Neutrophil (primary cell): ENCODE measurements at regions not wholly inside any gene's neighbourhood (a gene's known extent, or its start where the extent isn't known, plus 50 kb on each side); places are given as distances from the start of the nearest gene placed in this dataset.

Experiments used
- H3K27ac ChIP-seq: fragments of 200-600 bp; sonication (generic); 2 replicates; pipeline ENCODE4 v1.5.1; 2016; ENCODE audit warnings: mild to moderate bottlenecking, moderate library complexity
- H3K27me3 ChIP-seq: fragments of 200-600 bp; sonication (generic); 2 replicates; pipeline ENCODE4 v1.6.0; 2016; ENCODE audit warnings: mild to moderate bottlenecking
- H3K36me3 ChIP-seq: fragments of 200-600 bp; sonication (generic); 2 replicates; pipeline ENCODE4 v1.5.1; 2017
- H3K4me1 ChIP-seq, 2 experiments: fragments of 200-600 bp in 1 of 2; sonication (generic) in 1 of 2; 1 replicate in 1 of 2; 2 replicates in 1 of 2; pipeline versions ENCODE4 v1.5.1 to v1.6.1; 2013 to 2016; ENCODE audit warnings: low read depth in 1 of 2, low read length in 1 of 2, mild to moderate bottlenecking in 1 of 2, moderate library complexity in 1 of 2; ENCODE audit not compliant: control insufficient read depth in 1 of 2, insufficient read depth in 1 of 2
- H3K4me3 ChIP-seq, 2 experiments: fragments of 200-600 bp in 1 of 2; sonication (generic) in 1 of 2; 1 replicate in 1 of 2; 2 replicates in 1 of 2; pipeline ENCODE4 v1.5.1; 2013 to 2016; ENCODE audit warnings: low read depth in 1 of 2, low read length in 1 of 2, mild to moderate bottlenecking in 1 of 2, moderate library complexity in 1 of 2
- H3K9me3 ChIP-seq: fragments of 200-600 bp; sonication (generic); 2 replicates; pipeline ENCODE4 v1.5.1; 2016
- TF ChIP-seq, protein P1 (sequence below): fragments of 200-600 bp; sonication (generic); IDR thresholded peaks from 2 replicates; pipeline ENCODE4 v1.5.1; 2016; ENCODE audit warnings: antibody characterized with exemption

DNA sequence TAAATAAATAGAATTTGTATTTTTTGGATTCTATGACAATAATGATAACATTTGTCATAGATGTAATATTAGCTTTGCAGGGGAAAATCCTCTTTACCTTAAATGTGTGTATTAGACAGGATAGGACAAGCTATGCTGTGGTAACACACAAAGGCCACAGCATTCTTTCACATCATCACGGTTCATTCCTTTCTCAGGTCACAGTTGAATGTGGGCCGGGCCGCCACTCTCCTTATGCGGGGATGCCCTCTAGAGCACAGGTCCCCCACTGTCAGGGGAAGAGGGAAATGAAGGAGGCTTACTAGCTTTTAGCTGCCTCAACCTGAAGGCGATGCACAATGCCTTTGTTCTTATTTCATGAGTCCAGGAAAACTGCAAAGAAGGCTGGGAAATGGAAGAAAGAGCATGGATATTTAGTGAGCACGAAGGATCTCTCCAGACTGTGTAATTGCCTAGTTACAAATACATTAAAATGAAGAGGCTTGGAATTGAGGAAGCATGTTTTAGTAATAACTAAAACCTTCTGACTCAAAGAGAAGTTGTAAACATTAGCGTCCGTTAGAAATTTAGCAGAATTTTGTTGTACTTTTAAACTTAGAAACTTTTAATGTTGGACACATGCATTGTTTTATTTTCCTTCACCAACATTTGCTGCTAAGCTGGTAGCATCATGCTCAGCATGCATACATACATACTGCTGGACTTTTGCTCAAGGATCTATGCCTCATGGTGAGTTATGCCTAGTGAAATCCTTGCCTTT is 248.9 kb upstream of the FOXQ1 start:
- peaks cover 16% of the 10 kb centered on the region for H3K27me3 ChIP-seq
- H3K4me3 ChIP-seq, result no peak overlapping the region
- no peak overlapping the region for H3K27ac ChIP-seq
- H3K36me3 ChIP-seq, result no peaks in the 10 kb centered on the region
- H3K9me3 ChIP-seq, result no peaks in the 10 kb centered on the region
- TF ChIP-seq, protein P1, sequence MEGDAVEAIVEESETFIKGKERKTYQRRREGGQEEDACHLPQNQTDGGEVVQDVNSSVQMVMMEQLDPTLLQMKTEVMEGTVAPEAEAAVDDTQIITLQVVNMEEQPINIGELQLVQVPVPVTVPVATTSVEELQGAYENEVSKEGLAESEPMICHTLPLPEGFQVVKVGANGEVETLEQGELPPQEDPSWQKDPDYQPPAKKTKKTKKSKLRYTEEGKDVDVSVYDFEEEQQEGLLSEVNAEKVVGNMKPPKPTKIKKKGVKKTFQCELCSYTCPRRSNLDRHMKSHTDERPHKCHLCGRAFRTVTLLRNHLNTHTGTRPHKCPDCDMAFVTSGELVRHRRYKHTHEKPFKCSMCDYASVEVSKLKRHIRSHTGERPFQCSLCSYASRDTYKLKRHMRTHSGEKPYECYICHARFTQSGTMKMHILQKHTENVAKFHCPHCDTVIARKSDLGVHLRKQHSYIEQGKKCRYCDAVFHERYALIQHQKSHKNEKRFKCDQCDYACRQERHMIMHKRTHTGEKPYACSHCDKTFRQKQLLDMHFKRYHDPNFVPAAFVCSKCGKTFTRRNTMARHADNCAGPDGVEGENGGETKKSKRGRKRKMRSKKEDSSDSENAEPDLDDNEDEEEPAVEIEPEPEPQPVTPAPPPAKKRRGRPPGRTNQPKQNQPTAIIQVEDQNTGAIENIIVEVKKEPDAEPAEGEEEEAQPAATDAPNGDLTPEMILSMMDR, result no peak
- H3K4me1 ChIP-seq, result no peaks in the 10 kb centered on the region

DNA sequence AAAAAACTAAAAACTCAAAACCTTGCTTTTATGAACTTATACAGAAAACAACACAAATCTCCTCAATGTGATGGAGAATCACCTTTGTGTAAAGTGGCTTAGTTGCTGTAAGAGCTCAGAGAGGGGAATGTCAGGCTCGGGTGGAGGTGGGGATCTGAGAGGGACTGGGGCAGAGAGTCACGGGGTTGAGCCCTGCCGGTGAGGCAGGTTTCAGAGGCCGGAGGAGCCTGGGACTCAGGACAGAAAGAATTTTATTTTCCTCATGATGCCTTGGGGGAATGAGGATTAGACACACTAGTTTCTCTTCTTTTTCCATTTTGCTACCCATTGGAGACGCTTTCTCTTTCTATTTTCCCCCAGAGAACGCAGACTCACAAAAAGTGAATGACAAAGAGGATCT is 252.3 kb upstream of the FOXQ1 start:
- H3K36me3 ChIP-seq, result no peaks in the 10 kb centered on the region
- H3K27me3 ChIP-seq, result peaks cover 16% of the 10 kb centered on the region

DNA sequence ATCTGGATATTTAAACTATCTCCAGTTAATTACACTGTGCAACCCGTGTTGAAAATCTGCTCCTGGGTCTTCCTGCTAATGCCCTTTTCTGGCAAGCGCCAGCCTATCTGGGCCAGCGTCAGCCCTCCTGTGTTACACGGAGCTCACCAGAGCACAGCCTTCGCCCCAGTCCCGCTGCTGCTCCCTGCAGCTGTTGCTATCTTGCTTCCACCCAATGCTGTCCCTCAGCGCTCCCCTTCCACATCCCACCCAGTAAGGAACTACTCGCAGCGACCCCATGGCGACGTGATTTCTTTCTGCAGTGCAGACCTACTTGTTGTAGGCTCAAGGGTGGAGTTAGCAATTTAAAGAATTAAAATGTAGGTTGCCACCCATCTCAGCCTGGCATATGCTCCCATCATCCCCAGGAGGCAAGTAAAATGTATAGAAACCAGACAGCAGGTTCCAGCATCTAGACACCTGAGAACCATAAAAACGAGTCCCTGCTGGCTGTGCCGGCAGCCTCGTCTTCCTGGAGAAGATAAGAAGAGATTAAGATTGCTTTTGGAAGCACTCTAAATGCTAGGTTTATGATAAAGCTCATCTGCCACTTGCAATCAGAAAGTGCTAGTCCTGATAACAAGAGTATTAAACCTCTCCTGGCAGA is 254.3 kb upstream of the FOXQ1 start:
- no peaks in the 10 kb centered on the region for H3K9me3 ChIP-seq
- H3K36me3 ChIP-seq, result no peaks in the 10 kb centered on the region
- no peaks in the 10 kb centered on the region for H3K4me1 ChIP-seq
- H3K27me3 ChIP-seq, result peaks cover 12% of the 10 kb centered on the region
- TF ChIP-seq, protein P1, result no peak
- H3K4me3 ChIP-seq, result no peak overlapping the region
- H3K27ac ChIP-seq, result no peak overlapping the region

More for the DNA sequence above, 252.3 kb upstream of the FOXQ1 start:
- Histone ChIP-seq H3K27ac (no peak overlapping the region), H3K9me3 (no peaks in the 10 kb centered on the region), H3K4me1 (no peaks in the 10 kb centered on the region), H3K4me3 (no peak overlapping the region)
- TF ChIP-seq, protein P1, result no peak

DNA sequence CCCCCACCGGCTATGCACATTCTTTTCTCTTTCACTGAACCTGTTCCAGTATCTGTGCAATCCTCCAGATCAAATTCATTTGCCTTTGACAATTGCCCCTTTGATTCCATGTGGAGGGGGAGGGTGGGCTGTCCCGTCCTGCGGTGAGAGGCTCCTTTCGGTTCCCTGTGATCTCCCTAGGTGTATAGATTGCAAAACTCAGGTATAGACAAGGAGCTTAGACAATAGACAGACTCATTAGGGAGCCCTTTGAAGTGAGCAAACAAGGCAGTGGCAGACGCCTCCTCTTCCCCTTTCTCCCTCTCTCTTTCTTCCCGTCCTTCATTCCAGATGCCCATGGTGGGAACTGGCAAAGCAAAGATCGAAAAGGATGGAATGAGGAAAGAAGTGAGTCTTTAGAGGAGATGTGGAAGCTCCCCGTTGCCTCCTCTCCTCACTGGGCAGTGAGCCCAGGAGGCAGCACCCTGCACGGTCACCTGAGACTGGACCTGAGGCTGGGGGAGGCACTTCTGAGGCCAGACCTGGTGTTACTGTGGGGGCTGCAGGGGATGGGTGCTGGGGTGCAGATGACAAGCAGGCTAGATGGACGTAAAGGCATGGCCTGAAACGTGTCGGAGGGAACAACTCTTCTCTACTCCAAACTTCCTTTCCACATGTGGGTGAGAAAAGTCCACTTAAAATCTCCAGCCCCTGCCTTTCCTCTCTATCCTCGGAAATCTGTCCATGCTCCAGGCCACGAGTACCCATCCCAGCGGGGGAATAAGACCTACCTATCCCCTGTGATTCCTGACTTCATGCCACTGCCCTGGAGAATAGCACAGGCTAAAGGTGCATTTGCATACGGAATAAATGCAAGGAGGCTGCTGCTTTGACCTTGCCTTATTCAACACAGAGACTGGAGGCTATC is 256.6 kb upstream of the FOXQ1 start:
- no peak overlapping the region for H3K4me3 ChIP-seq
- no peak overlapping the region for H3K27ac ChIP-seq
- no peaks in the 10 kb centered on the region for H3K36me3 ChIP-seq
- no peaks in the 10 kb centered on the region for H3K4me1 ChIP-seq
- peaks cover under 1% of the 10 kb centered on the region for H3K27me3 ChIP-seq
- TF ChIP-seq, protein P1, result no peak
- H3K9me3 ChIP-seq, result no peaks in the 10 kb centered on the region

DNA sequence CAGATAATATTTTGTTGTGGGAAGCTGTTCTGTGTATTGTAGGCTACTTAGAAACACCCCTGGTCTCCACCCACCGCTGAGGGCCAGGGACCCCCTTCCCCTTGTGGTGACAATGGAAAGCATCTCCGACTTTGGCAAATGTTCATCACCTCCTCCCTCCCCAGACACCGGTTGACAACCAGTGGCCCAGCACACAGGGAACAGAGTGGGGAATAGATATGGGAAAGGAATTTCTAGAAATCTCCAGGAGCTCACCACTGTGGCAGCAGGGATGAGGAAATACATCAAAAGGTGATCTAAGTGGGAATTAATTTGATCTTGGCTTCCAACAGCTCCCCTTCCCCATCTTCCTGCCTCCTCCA is 257.3 kb upstream of the FOXQ1 start:
- no peaks in the 10 kb centered on the region for H3K36me3 ChIP-seq
- no peaks in the 10 kb centered on the region for H3K4me1 ChIP-seq
- peaks cover 5% of the 10 kb centered on the region for H3K27me3 ChIP-seq
- TF ChIP-seq, protein P1, result no peak
- H3K4me3 ChIP-seq, result no peak overlapping the region
- no peaks in the 10 kb centered on the region for H3K9me3 ChIP-seq
- no peak overlapping the region for H3K27ac ChIP-seq
